ENCODE measurements at regions not wholly inside any gene's neighbourhood (a gene's known extent, or its start where the extent isn't known, plus 50 kb on each side); places are given as distances from the start of the nearest gene placed in this dataset.
"Not testable (repeated sequence)": the region's sequence is repeated elsewhere in the genome, so short reads cannot be mapped to it uniquely, and the experiment has no call there.

- Histone ChIP-seq H4K8ac (ENCODE audit: low read depth, low read length) (no peak overlapping the region), H3K9ac (ENCODE audit: low read length) (no peak overlapping the region), H2AK5ac (ENCODE audit: low read length) (no peak overlapping the region), H2AFZ (ENCODE audit: insufficient read depth, low read length, poor library complexity) (no peak overlapping the region), H4K91ac (ENCODE audit: low read depth, low read length) (no peak overlapping the region), H3K36me3 (ENCODE audit: control insufficient read depth in 1 of 2, insufficient read depth in 2 of 2, low read length in 2 of 2) (no peaks in the 10 kb centered on the region), H3K23ac (ENCODE audit: low read length) (no peak overlapping the region), H3K79me1 (ENCODE audit: low read length) (no peaks in the 10 kb centered on the region), H4K12ac (ENCODE audit: low read depth, low read length) (no peak overlapping the region), H3K9me3 (ENCODE audit: insufficient read depth, low read depth, low read length) (no peaks in the 10 kb centered on the region), H3K27me3 (ENCODE audit: insufficient read depth, low read length) (no peaks in the 10 kb centered on the region), H3K79me2 (ENCODE audit: control insufficient read depth, insufficient read depth, low read length, poor library complexity) (no peaks in the 10 kb centered on the region), H2BK5ac (ENCODE audit: low read depth, low read length, poor library complexity) (no peak overlapping the region), H2BK12ac (ENCODE audit: low read length) (no peak overlapping the region), H3K4me2 (ENCODE audit: low read length) (no peak overlapping the region), H3K4me1 (ENCODE audit: control insufficient read depth in 1 of 2, insufficient read depth in 2 of 2, low read length in 2 of 2) (no peaks in the 10 kb centered on the region), H3K27ac (ENCODE audit: low read depth, low read length) (no peak overlapping the region), H3K4ac (ENCODE audit: low read depth, low read length) (no peak overlapping the region), H2BK120ac (ENCODE audit: insufficient read depth, low read length, poor library complexity) (no peak overlapping the region), H3K14ac (ENCODE audit: low read length) (no peak overlapping the region), H3K4me3 (ENCODE audit: low read depth, low read length) (no peak overlapping the region), H3K18ac (ENCODE audit: low read length) (no peak overlapping the region)
- no CpG with 5 or more reads among the region's 1 CpG for WGBS (ENCODE audit: extremely low coverage, insufficient coverage, insufficient read length)
- no peak for DNase-seq
Measured at GRCh38 chr5:12870872-12871539, 966.8 kb upstream of the CTNND2 start.

GRCh38 chr5:12865529-12865928 is 961.3 kb upstream of the CTNND2 start:
- no peak overlapping the region for H3K4me3 ChIP-seq (ENCODE audit: low read depth, low read length)
- H3K4me1 ChIP-seq (ENCODE audit: control insufficient read depth in 1 of 2, insufficient read depth in 2 of 2, low read length in 2 of 2), result no peaks in the 10 kb centered on the region
- H2BK5ac ChIP-seq (ENCODE audit: low read depth, low read length, poor library complexity), result no peak overlapping the region
- no peak overlapping the region for H2BK120ac ChIP-seq (ENCODE audit: insufficient read depth, low read length, poor library complexity)
- H3K27me3 ChIP-seq (ENCODE audit: insufficient read depth, low read length), result no peaks in the 10 kb centered on the region
- H3K36me3 ChIP-seq (ENCODE audit: control insufficient read depth in 1 of 2, insufficient read depth in 2 of 2, low read length in 2 of 2), result no peaks in the 10 kb centered on the region
- no peak overlapping the region for H3K23ac ChIP-seq (ENCODE audit: low read length)
- no peak overlapping the region for H3K9ac ChIP-seq (ENCODE audit: low read length)
- no peak overlapping the region for H2AFZ ChIP-seq (ENCODE audit: insufficient read depth, low read length, poor library complexity)
- no peak overlapping the region for H2AK5ac ChIP-seq (ENCODE audit: low read length)
- H3K18ac ChIP-seq (ENCODE audit: low read length), result no peak overlapping the region
- H3K27ac ChIP-seq (ENCODE audit: low read depth, low read length), result no peak overlapping the region
- no peaks in the 10 kb centered on the region for H3K79me2 ChIP-seq (ENCODE audit: control insufficient read depth, insufficient read depth, low read length, poor library complexity)
- H3K4me2 ChIP-seq (ENCODE audit: low read length), result no peak overlapping the region
- no peak overlapping the region for H4K12ac ChIP-seq (ENCODE audit: low read depth, low read length)
- no peak overlapping the region for H4K91ac ChIP-seq (ENCODE audit: low read depth, low read length)
- no peak overlapping the region for H2BK12ac ChIP-seq (ENCODE audit: low read length)
- no peak overlapping the region for H4K8ac ChIP-seq (ENCODE audit: low read depth, low read length)
- H3K79me1 ChIP-seq (ENCODE audit: low read length), result no peaks in the 10 kb centered on the region
- H3K9me3 ChIP-seq (ENCODE audit: insufficient read depth, low read depth, low read length), result no peaks in the 10 kb centered on the region
- no peak for DNase-seq
- no peak overlapping the region for H3K14ac ChIP-seq (ENCODE audit: low read length)
- H3K4ac ChIP-seq (ENCODE audit: low read depth, low read length), result no peak overlapping the region

GRCh38 chr5:12861886-12862654 is 957.8 kb upstream of the CTNND2 start:
- H3K4ac ChIP-seq (ENCODE audit: low read depth, low read length), result no peak overlapping the region
- no CpG with 5 or more reads among the region's 7 CpGs for WGBS (ENCODE audit: extremely low coverage, insufficient coverage, insufficient read length)
- no peaks in the 10 kb centered on the region for H3K4me1 ChIP-seq (ENCODE audit: control insufficient read depth in 1 of 2, insufficient read depth in 2 of 2, low read length in 2 of 2)
- H3K14ac ChIP-seq (ENCODE audit: low read length), result no peak overlapping the region
- H3K36me3 ChIP-seq (ENCODE audit: control insufficient read depth in 1 of 2, insufficient read depth in 2 of 2, low read length in 2 of 2), result peaks cover 0 to 4% of the 10 kb centered on the region in 2 experiments
- H3K18ac ChIP-seq (ENCODE audit: low read length), result no peak overlapping the region
- no peak overlapping the region for H2BK120ac ChIP-seq (ENCODE audit: insufficient read depth, low read length, poor library complexity)
- H2AFZ ChIP-seq (ENCODE audit: insufficient read depth, low read length, poor library complexity), result no peak overlapping the region
- no peak overlapping the region for H3K23ac ChIP-seq (ENCODE audit: low read length)
- no peak overlapping the region for H3K9ac ChIP-seq (ENCODE audit: low read length)
- H4K8ac ChIP-seq (ENCODE audit: low read depth, low read length), result no peak overlapping the region
- no peaks in the 10 kb centered on the region for H3K79me2 ChIP-seq (ENCODE audit: control insufficient read depth, insufficient read depth, low read length, poor library complexity)
- no peak overlapping the region for H3K27ac ChIP-seq (ENCODE audit: low read depth, low read length)
- no peaks in the 10 kb centered on the region for H3K27me3 ChIP-seq (ENCODE audit: insufficient read depth, low read length)
- H3K4me2 ChIP-seq (ENCODE audit: low read length), result no peak overlapping the region
- no peak overlapping the region for H2BK5ac ChIP-seq (ENCODE audit: low read depth, low read length, poor library complexity)
- no peak overlapping the region for H3K4me3 ChIP-seq (ENCODE audit: low read depth, low read length)
- peaks cover 2% of the 10 kb centered on the region for H3K9me3 ChIP-seq (ENCODE audit: insufficient read depth, low read depth, low read length)
- no peaks in the 10 kb centered on the region for H3K79me1 ChIP-seq (ENCODE audit: low read length)
- H2BK12ac ChIP-seq (ENCODE audit: low read length), result peak overlapping the region; percentile 27
- H4K12ac ChIP-seq (ENCODE audit: low read depth, low read length), result no peak overlapping the region
- DNase-seq, result no peak
- no peak overlapping the region for H4K91ac ChIP-seq (ENCODE audit: low read depth, low read length)
- H2AK5ac ChIP-seq (ENCODE audit: low read length), result no peak overlapping the region

- not testable (repeated sequence) for H3K9me3 ChIP-seq (ENCODE audit: insufficient read depth, low read depth, low read length); H2AK5ac ChIP-seq (ENCODE audit: low read length); H3K27ac ChIP-seq (ENCODE audit: low read depth, low read length); H2BK5ac ChIP-seq (ENCODE audit: low read depth, low read length, poor library complexity); H3K4me3 ChIP-seq (ENCODE audit: low read depth, low read length); H3K79me1 ChIP-seq (ENCODE audit: low read length); H3K27me3 ChIP-seq (ENCODE audit: insufficient read depth, low read length); H3K36me3 ChIP-seq (ENCODE audit: control insufficient read depth in 1 of 2, insufficient read depth in 2 of 2, low read length in 2 of 2); H4K91ac ChIP-seq (ENCODE audit: low read depth, low read length); H2BK12ac ChIP-seq (ENCODE audit: low read length); H3K79me2 ChIP-seq (ENCODE audit: control insufficient read depth, insufficient read depth, low read length, poor library complexity); H3K14ac ChIP-seq (ENCODE audit: low read length); H3K4me2 ChIP-seq (ENCODE audit: low read length); H2BK120ac ChIP-seq (ENCODE audit: insufficient read depth, low read length, poor library complexity); H3K9ac ChIP-seq (ENCODE audit: low read length); H3K23ac ChIP-seq (ENCODE audit: low read length); H3K18ac ChIP-seq (ENCODE audit: low read length); DNase-seq; H2AFZ ChIP-seq (ENCODE audit: insufficient read depth, low read length, poor library complexity); H3K4me1 ChIP-seq (ENCODE audit: control insufficient read depth in 1 of 2, insufficient read depth in 2 of 2, low read length in 2 of 2); H3K4ac ChIP-seq (ENCODE audit: low read depth, low read length); H4K12ac ChIP-seq (ENCODE audit: low read depth, low read length); H4K8ac ChIP-seq (ENCODE audit: low read depth, low read length)
- WGBS (ENCODE audit: extremely low coverage, insufficient coverage, insufficient read length), result no CpG with 5 or more reads among the region's 1 CpG
Measured at GRCh38 chr5:12856105-12856504, 951.9 kb upstream of the CTNND2 start.

Measured in trophoblast cell (in vitro differentiated cells and primary cell).